ENCODE measurements at regions not wholly inside any gene's neighbourhood (a gene's known extent, or its start where the extent isn't known, plus 50 kb on each side); places are given as distances from the start of the nearest gene placed in this dataset.
"Not testable (repeated sequence)": the region's sequence is repeated elsewhere in the genome, so short reads cannot be mapped to it uniquely, and the experiment has no call there.

GRCh38 chr11:116043857-116044256 is 539.6 kb upstream of the CADM1 start (continued):
- TF ChIP-seq, protein P1, sequence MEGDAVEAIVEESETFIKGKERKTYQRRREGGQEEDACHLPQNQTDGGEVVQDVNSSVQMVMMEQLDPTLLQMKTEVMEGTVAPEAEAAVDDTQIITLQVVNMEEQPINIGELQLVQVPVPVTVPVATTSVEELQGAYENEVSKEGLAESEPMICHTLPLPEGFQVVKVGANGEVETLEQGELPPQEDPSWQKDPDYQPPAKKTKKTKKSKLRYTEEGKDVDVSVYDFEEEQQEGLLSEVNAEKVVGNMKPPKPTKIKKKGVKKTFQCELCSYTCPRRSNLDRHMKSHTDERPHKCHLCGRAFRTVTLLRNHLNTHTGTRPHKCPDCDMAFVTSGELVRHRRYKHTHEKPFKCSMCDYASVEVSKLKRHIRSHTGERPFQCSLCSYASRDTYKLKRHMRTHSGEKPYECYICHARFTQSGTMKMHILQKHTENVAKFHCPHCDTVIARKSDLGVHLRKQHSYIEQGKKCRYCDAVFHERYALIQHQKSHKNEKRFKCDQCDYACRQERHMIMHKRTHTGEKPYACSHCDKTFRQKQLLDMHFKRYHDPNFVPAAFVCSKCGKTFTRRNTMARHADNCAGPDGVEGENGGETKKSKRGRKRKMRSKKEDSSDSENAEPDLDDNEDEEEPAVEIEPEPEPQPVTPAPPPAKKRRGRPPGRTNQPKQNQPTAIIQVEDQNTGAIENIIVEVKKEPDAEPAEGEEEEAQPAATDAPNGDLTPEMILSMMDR (conservative IDR thresholded peaks at IDR 0.05; ENCODE audit: low read depth in 2 of 2) = no peak
- TF ChIP-seq NANOG (IDR thresholded peaks at IDR 0.05; ENCODE audit: borderline replicate concordance) = no peak
- no peak for TF ChIP-seq ZNF331 (CRISPR knock-in tag; IDR thresholded peaks at IDR 0.05; ENCODE audit: low read depth)
- TF ChIP-seq JUNB (IDR thresholded peaks at IDR 0.05; ENCODE audit: unreplicated experiment) = no peak
- TF ChIP-seq, protein P2, sequence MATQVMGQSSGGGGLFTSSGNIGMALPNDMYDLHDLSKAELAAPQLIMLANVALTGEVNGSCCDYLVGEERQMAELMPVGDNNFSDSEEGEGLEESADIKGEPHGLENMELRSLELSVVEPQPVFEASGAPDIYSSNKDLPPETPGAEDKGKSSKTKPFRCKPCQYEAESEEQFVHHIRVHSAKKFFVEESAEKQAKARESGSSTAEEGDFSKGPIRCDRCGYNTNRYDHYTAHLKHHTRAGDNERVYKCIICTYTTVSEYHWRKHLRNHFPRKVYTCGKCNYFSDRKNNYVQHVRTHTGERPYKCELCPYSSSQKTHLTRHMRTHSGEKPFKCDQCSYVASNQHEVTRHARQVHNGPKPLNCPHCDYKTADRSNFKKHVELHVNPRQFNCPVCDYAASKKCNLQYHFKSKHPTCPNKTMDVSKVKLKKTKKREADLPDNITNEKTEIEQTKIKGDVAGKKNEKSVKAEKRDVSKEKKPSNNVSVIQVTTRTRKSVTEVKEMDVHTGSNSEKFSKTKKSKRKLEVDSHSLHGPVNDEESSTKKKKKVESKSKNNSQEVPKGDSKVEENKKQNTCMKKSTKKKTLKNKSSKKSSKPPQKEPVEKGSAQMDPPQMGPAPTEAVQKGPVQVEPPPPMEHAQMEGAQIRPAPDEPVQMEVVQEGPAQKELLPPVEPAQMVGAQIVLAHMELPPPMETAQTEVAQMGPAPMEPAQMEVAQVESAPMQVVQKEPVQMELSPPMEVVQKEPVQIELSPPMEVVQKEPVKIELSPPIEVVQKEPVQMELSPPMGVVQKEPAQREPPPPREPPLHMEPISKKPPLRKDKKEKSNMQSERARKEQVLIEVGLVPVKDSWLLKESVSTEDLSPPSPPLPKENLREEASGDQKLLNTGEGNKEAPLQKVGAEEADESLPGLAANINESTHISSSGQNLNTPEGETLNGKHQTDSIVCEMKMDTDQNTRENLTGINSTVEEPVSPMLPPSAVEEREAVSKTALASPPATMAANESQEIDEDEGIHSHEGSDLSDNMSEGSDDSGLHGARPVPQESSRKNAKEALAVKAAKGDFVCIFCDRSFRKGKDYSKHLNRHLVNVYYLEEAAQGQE (IDR thresholded peaks at IDR 0.05; ENCODE audit: unreplicated experiment) = no peak
- no peak for TF ChIP-seq POLR2AphosphoS5 (IDR thresholded peaks at IDR 0.05; ENCODE audit: low read depth)

GRCh38 chr11:116043059-116043458 is 538.8 kb upstream of the CADM1 start:
- not testable (repeated sequence) for H3K27ac Mint-ChIP-seq; H2AFZ ChIP-seq; H3K27me3 Mint-ChIP-seq (ENCODE audit: insufficient read depth, low read depth, poor library complexity); H3K4me2 ChIP-seq; H3K4me3 ChIP-seq; H3K36me3 Mint-ChIP-seq (ENCODE audit: low read depth); H3K9me2 ChIP-seq (ENCODE audit: insufficient read depth); H3K4me1 ChIP-seq (ENCODE audit: insufficient read depth); ATAC-seq; H3K9me3 Mint-ChIP-seq; H3K79me2 ChIP-seq (replicated peaks; ENCODE audit: insufficient read depth); H3K27me3 ChIP-seq (ENCODE audit: insufficient read depth); H3K4me3 Mint-ChIP-seq; H3K36me3 ChIP-seq (ENCODE audit: insufficient read depth); H3F3A ChIP-seq (replicated peaks; ENCODE audit: low read depth); DNase-seq (ENCODE audit: low spot score); H3K27ac ChIP-seq (ENCODE audit: low read depth); H4K20me1 ChIP-seq (replicated peaks; ENCODE audit: insufficient read depth)
- H3K4me1 Mint-ChIP-seq = peaks cover 17% of the 10 kb centered on the region

DNA sequence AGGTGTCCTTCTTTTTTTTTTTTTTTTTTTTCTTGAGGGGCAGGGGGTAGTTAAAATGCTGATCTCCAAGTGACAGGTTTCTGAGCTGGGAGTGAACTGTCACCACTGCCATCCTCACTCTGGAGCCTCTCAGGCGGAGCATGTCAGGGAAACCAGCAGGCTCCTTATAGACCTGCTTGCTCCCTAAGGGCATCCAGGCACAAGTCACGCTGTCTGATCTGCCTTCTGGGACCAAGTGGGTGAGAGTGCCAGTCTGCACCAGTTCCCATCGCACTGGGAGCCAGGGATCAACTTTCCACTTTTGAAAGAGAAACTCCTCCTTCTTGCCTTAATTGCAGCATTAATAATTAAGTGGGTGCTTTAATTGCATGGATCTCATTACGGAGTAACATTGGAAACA is 537.9 kb upstream of the CADM1 start:
- Mint-ChIP-seq H3K4me1 (peaks cover 17% of the 10 kb centered on the region), H3K27ac (no peak overlapping the region)
- no peak for DNase-seq (ENCODE audit: low spot score)
- TF ChIP-seq, protein P3, sequence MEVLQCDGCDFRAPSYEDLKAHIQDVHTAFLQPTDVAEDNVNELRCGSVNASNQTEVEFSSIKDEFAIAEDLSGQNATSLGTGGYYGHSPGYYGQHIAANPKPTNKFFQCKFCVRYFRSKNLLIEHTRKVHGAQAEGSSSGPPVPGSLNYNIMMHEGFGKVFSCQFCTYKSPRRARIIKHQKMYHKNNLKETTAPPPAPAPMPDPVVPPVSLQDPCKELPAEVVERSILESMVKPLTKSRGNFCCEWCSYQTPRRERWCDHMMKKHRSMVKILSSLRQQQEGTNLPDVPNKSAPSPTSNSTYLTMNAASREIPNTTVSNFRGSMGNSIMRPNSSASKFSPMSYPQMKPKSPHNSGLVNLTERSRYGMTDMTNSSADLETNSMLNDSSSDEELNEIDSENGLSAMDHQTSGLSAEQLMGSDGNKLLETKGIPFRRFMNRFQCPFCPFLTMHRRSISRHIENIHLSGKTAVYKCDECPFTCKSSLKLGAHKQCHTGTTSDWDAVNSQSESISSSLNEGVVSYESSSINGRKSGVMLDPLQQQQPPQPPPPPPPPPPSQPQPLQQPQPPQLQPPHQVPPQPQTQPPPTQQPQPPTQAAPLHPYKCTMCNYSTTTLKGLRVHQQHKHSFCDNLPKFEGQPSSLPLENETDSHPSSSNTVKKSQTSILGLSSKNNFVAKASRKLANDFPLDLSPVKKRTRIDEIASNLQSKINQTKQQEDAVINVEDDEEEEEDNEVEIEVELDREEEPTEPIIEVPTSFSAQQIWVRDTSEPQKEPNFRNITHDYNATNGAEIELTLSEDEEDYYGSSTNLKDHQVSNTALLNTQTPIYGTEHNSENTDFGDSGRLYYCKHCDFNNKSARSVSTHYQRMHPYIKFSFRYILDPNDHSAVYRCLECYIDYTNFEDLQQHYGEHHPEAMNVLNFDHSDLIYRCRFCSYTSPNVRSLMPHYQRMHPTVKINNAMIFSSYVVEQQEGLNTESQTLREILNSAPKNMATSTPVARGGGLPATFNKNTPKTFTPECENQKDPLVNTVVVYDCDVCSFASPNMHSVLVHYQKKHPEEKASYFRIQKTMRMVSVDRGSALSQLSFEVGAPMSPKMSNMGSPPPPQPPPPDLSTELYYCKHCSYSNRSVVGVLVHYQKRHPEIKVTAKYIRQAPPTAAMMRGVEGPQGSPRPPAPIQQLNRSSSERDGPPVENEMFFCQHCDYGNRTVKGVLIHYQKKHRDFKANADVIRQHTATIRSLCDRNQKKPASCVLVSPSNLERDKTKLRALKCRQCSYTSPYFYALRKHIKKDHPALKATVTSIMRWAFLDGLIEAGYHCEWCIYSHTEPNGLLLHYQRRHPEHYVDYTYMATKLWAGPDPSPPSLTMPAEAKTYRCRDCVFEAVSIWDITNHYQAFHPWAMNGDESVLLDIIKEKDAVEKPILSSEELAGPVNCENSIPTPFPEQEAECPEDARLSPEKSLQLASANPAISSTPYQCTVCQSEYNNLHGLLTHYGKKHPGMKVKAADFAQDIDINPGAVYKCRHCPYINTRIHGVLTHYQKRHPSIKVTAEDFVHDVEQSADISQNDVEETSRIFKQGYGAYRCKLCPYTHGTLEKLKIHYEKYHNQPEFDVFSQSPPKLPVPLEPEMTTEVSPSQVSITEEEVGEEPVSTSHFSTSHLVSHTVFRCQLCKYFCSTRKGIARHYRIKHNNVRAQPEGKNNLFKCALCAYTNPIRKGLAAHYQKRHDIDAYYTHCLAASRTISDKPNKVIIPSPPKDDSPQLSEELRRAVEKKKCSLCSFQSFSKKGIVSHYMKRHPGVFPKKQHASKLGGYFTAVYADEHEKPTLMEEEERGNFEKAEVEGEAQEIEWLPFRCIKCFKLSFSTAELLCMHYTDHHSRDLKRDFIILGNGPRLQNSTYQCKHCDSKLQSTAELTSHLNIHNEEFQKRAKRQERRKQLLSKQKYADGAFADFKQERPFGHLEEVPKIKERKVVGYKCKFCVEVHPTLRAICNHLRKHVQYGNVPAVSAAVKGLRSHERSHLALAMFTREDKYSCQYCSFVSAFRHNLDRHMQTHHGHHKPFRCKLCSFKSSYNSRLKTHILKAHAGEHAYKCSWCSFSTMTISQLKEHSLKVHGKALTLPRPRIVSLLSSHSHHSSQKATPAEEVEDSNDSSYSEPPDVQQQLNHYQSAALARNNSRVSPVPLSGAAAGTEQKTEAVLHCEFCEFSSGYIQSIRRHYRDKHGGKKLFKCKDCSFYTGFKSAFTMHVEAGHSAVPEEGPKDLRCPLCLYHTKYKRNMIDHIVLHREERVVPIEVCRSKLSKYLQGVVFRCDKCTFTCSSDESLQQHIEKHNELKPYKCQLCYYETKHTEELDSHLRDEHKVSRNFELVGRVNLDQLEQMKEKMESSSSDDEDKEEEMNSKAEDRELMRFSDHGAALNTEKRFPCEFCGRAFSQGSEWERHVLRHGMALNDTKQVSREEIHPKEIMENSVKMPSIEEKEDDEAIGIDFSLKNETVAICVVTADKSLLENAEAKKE (CRISPR knock-in tag; IDR thresholded peaks at IDR 0.05) = no peak

More for the DNA sequence above, 537.9 kb upstream of the CADM1 start:
- Histone ChIP-seq H3K4me3 (no peak overlapping the region), H3F3A (replicated peaks; ENCODE audit: low read depth) (no peaks in the 10 kb centered on the region), H3K36me3 (ENCODE audit: insufficient read depth) (no peaks in the 10 kb centered on the region), H3K4me1 (ENCODE audit: insufficient read depth) (no peaks in the 10 kb centered on the region; the same call in 1 of the 2 replicates), H3K4me2 (no peak overlapping the region), H3K79me2 (replicated peaks; ENCODE audit: insufficient read depth) (no peaks in the 10 kb centered on the region), H3K27me3 (ENCODE audit: insufficient read depth) (no peaks in the 10 kb centered on the region), H3K27ac (ENCODE audit: low read depth) (no peak overlapping the region), H3K9me2 (ENCODE audit: insufficient read depth) (0 out of 2 replicates have a peak, but pooled peaks cover 5% of the 10 kb centered on the region), H2AFZ (no peak overlapping the region), H4K20me1 (replicated peaks; ENCODE audit: insufficient read depth) (no peaks in the 10 kb centered on the region)
- no peaks in the 10 kb centered on the region for H3K9me3 Mint-ChIP-seq
- no peaks in the 10 kb centered on the region for H3K36me3 Mint-ChIP-seq (ENCODE audit: low read depth)
- peaks cover 5% of the 10 kb centered on the region for H3K27me3 Mint-ChIP-seq (ENCODE audit: insufficient read depth, low read depth, poor library complexity)
- no peak overlapping the region for H3K4me3 Mint-ChIP-seq
- no peak for ATAC-seq
